ENCODE measurements at regions not wholly inside any gene's neighbourhood (a gene's known extent, or its start where the extent isn't known, plus 50 kb on each side); places are given as distances from the start of the nearest gene placed in this dataset.

- TF ChIP-seq CTCF (IDR thresholded peaks at IDR 0.05) (no peak), POLR2A (IDR thresholded peaks at IDR 0.05) (no peak)
Observed at GRCh38 chr14:39884091-39884490, 451.9 kb upstream of the FBXO33 start.
